K562 (cell line): ENCODE measurements at regions not wholly inside any gene's neighbourhood (a gene's known extent, or its start where the extent isn't known, plus 50 kb on each side); places are given as distances from the start of the nearest gene placed in this dataset.
"Not testable (repeated sequence)": the region's sequence is repeated elsewhere in the genome, so short reads cannot be mapped to it uniquely, and the experiment has no call there.

ENCODE experiments used
- CHD1 ChIP-seq: fragments of 200-600 bp; sonication (generic); IDR thresholded peaks from one replicate; pipeline ENCODE4 v1.6.1; 2012; ENCODE audit warnings: mild to moderate bottlenecking, moderate library complexity, low read length, inconsistent platforms
- CHD2 ChIP-seq: IDR thresholded peaks from 2 replicates; pipeline ENCODE4 v1.6.1; 2011; ENCODE audit warnings: low read depth, low read length
- CTCF ChIP-seq, 3 experiments: IDR thresholded peaks in 2 of 3; conservative IDR thresholded peaks in 1 of 3; 2 replicates each; pipeline ENCODE4 v1.5.1; 2011 to 2012; ENCODE audit warnings: low read length in 3 of 3, mild to moderate bottlenecking in 3 of 3, control low read depth in 2 of 3, improper control_type of control experiment in 1 of 3, inconsistent platforms in 1 of 3, low read depth in 1 of 3, mixed read lengths in 1 of 3, moderate library complexity in 1 of 3; ENCODE audit not compliant: insufficient read depth in 2 of 3
- DPF2 ChIP-seq: fragments of 450-650 bp; IDR thresholded peaks from 2 replicates; pipeline ENCODE4 v1.6.1; 2016
- KDM1A ChIP-seq, 2 experiments: fragments of 450-650 bp; IDR thresholded peaks; 2 replicates each; pipeline ENCODE4 v1.6.1; 2016; ENCODE audit warnings: mild to moderate bottlenecking in 2 of 2
- RCOR1 ChIP-seq, 2 experiments: IDR thresholded peaks; 2 replicates each; pipeline ENCODE4 v1.6.1; 2012; ENCODE audit warnings: low read depth in 2 of 2, low read length in 2 of 2, borderline replicate concordance in 1 of 2, improper control_type of control experiment in 1 of 2
- SIN3A ChIP-seq, 2 experiments: fragments of 150-350 bp in 1 of 2; IDR thresholded peaks; 2 replicates each; pipeline ENCODE4 v1.6.1; 2011 to 2016; ENCODE audit warnings: borderline replicate concordance in 2 of 2, low read depth in 2 of 2, low read length in 2 of 2, mild to moderate bottlenecking in 2 of 2, moderate library complexity in 2 of 2; ENCODE audit not compliant: control insufficient read depth in 1 of 2
- ZBTB2 ChIP-seq: fragments of 450-650 bp; IDR thresholded peaks from 2 replicates; pipeline ENCODE4 v1.6.1; 2016; ENCODE audit warnings: antibody characterized with exemption
- TF ChIP-seq, protein P1 (sequence below): fragments of 450-650 bp; formaldehyde crosslinking; conservative IDR thresholded peaks from 2 replicates; pipeline ENCODE4 v1.4.0; 2022; ENCODE audit warnings: mild to moderate bottlenecking, missing genetic modification characterization

DNA sequence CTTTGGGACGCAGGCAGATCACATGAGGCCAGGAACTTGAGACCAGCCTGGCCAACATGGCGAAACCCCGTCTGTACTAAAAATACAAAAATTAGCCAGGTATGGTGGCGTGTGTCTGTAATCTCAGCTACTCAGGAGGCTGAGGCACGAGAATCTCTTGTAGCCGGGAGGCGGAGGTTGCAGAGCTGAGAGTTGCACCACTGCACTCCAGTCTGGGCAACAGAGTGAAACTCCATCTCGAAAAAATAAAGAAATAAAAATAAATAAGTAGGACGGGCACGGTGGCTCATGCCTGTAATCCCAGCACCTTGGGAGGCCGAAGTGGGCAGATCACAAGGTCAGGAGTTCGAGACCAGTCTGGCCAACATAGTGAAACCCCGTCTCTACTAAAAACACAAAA, 58.2 kb upstream of the CACUL1 start:
- not testable (repeated sequence) for TF ChIP-seq ZBTB2; CHD2; DPF2; CHD1; KDM1A (IDR thresholded peaks at IDR 0.05); CTCF (IDR thresholded peaks at IDR 0.05 in 2 of 3, conservative IDR thresholded peaks at IDR 0.05 in 1 of 3; ENCODE audit: insufficient read depth in 2 of 3, low read depth in 1 of 3, low read length in 3 of 3); RCOR1 (IDR thresholded peaks at IDR 0.05; ENCODE audit: borderline replicate concordance in 1 of 2, low read depth in 2 of 2, low read length in 2 of 2); SIN3A (IDR thresholded peaks at IDR 0.05; ENCODE audit: borderline replicate concordance in 2 of 2, control insufficient read depth in 1 of 2, low read depth in 2 of 2, low read length in 2 of 2)
- TF ChIP-seq, protein P1, sequence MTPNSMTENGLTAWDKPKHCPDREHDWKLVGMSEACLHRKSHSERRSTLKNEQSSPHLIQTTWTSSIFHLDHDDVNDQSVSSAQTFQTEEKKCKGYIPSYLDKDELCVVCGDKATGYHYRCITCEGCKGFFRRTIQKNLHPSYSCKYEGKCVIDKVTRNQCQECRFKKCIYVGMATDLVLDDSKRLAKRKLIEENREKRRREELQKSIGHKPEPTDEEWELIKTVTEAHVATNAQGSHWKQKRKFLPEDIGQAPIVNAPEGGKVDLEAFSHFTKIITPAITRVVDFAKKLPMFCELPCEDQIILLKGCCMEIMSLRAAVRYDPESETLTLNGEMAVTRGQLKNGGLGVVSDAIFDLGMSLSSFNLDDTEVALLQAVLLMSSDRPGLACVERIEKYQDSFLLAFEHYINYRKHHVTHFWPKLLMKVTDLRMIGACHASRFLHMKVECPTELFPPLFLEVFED = not testable (repeated sequence)
